KMS-11 (cell line): ENCODE measurements at regions not wholly inside any gene's neighbourhood (a gene's known extent, or its start where the extent isn't known, plus 50 kb on each side); places are given as distances from the start of the nearest gene placed in this dataset.
"Not testable (repeated sequence)": the region's sequence is repeated elsewhere in the genome, so short reads cannot be mapped to it uniquely, and the experiment has no call there.

Source experiments
- H2AFZ ChIP-seq: fragments of 200-600 bp; sonication (generic); 2 replicates; pipeline ENCODE4 v1.6.1; 2016; ENCODE audit warnings: antibody characterized with exemption, mixed run types, low read depth
- H3K27ac ChIP-seq: fragments of 200-600 bp; sonication (generic); 2 replicates; pipeline ENCODE4 v1.6.1; 2016; ENCODE audit warnings: mild to moderate bottlenecking, mixed run types
- H3K27me3 ChIP-seq: fragments of 200-600 bp; sonication (generic); 2 replicates; pipeline ENCODE4 v1.6.1; 2017; ENCODE audit warnings: mild to moderate bottlenecking, low read depth, mixed run types, moderate library complexity; ENCODE audit not compliant: insufficient read depth
- H3K36me3 ChIP-seq: fragments of 200-600 bp; sonication (generic); 2 replicates; pipeline ENCODE4 v1.6.1; 2017; ENCODE audit warnings: mild to moderate bottlenecking, mixed run types; ENCODE audit not compliant: insufficient read depth
- H3K4me1 ChIP-seq: fragments of 200-600 bp; sonication (generic); 2 replicates; pipeline ENCODE4 v1.6.1; 2016; ENCODE audit warnings: mild to moderate bottlenecking, low read depth, mixed run types; ENCODE audit not compliant: poor library complexity, severe bottlenecking
- H3K4me2 ChIP-seq: fragments of 200-600 bp; sonication (generic); 2 replicates; pipeline ENCODE4 v1.7.0; 2016; ENCODE audit warnings: mild to moderate bottlenecking, mixed run types
- H3K4me3 ChIP-seq: fragments of 200-600 bp; sonication (generic); IDR thresholded peaks from 2 replicates; pipeline ENCODE4 v1.6.1; 2017; ENCODE audit warnings: low read depth, low read length, mixed read lengths; ENCODE audit not compliant: insufficient read depth
- H3K79me2 ChIP-seq: fragments of 200-600 bp; sonication (generic); 2 replicates; pipeline ENCODE4 v1.6.1; 2016; ENCODE audit warnings: low read depth, mixed run types; ENCODE audit not compliant: insufficient read depth
- H3K9ac ChIP-seq: fragments of 200-600 bp; sonication (generic); 2 replicates; pipeline ENCODE4 v1.6.1; 2016; ENCODE audit warnings: mild to moderate bottlenecking, mixed run types
- H4K20me1 ChIP-seq: fragments of 200-600 bp; sonication (generic); 2 replicates; pipeline ENCODE4 v1.6.1; 2016; ENCODE audit warnings: mild to moderate bottlenecking, mixed run types; ENCODE audit not compliant: insufficient read depth
- CTCF ChIP-seq: fragments of 200-600 bp; sonication (generic); conservative IDR thresholded peaks from 2 replicates; pipeline ENCODE4 v1.6.1; 2017; ENCODE audit warnings: low read depth, mild to moderate bottlenecking, antibody characterized with exemption, low read length, moderate library complexity, mixed read lengths

- no peak overlapping the region for H2AFZ ChIP-seq
- no peaks in the 10 kb centered on the region for H4K20me1 ChIP-seq
- no peaks in the 10 kb centered on the region for H3K36me3 ChIP-seq
- H3K27me3 ChIP-seq = no peaks in the 10 kb centered on the region
- no peak overlapping the region for H3K9ac ChIP-seq
- no peak for TF ChIP-seq CTCF
- H3K27ac ChIP-seq = no peak overlapping the region
- H3K4me2 ChIP-seq = no peak overlapping the region
- no peaks in the 10 kb centered on the region for H3K4me1 ChIP-seq
- no peak overlapping the region for H3K4me3 ChIP-seq
- H3K79me2 ChIP-seq = no peaks in the 10 kb centered on the region
Observed at GRCh38 chr13:65378943-65379519, 1851.1 kb downstream of the PCDH9 start.

- H4K20me1 ChIP-seq = no peaks in the 10 kb centered on the region
- H3K79me2 ChIP-seq = no peaks in the 10 kb centered on the region
- no peak overlapping the region for H3K9ac ChIP-seq
- no peak overlapping the region for H3K4me3 ChIP-seq
- H3K4me2 ChIP-seq = no peak overlapping the region
- H3K36me3 ChIP-seq = no peaks in the 10 kb centered on the region
- no peaks in the 10 kb centered on the region for H3K4me1 ChIP-seq
- no peak for TF ChIP-seq CTCF
- no peaks in the 10 kb centered on the region for H3K27me3 ChIP-seq
- no peak overlapping the region for H3K27ac ChIP-seq
- no peak overlapping the region for H2AFZ ChIP-seq
Observed at GRCh38 chr13:65378484-65378883, 1851.7 kb downstream of the PCDH9 start.

GRCh38 chr13:65368832-65369231 lies 1861.3 kb downstream of the PCDH9 start:
- H3K4me2 ChIP-seq = no peak overlapping the region
- TF ChIP-seq CTCF = no peak
- no peaks in the 10 kb centered on the region for H3K4me1 ChIP-seq
- H3K79me2 ChIP-seq = no peaks in the 10 kb centered on the region
- H3K27me3 ChIP-seq = no peaks in the 10 kb centered on the region
- no peak overlapping the region for H3K9ac ChIP-seq
- no peak overlapping the region for H2AFZ ChIP-seq
- H4K20me1 ChIP-seq = no peaks in the 10 kb centered on the region
- no peak overlapping the region for H3K27ac ChIP-seq
- no peak overlapping the region for H3K4me3 ChIP-seq
- no peaks in the 10 kb centered on the region for H3K36me3 ChIP-seq

- Histone ChIP-seq H2AFZ (no peak overlapping the region), H3K27ac (no peak overlapping the region), H3K27me3 (no peaks in the 10 kb centered on the region), H3K36me3 (no peaks in the 10 kb centered on the region), H4K20me1 (no peaks in the 10 kb centered on the region), H3K9ac (no peak overlapping the region), H3K79me2 (no peaks in the 10 kb centered on the region), H3K4me3 (no peak overlapping the region), H3K4me1 (peaks cover 12% of the 10 kb centered on the region), H3K4me2 (no peak overlapping the region)
- no peak for TF ChIP-seq CTCF
Observed at GRCh38 chr13:65353951-65354350, 1876.2 kb downstream of the PCDH9 start.

GRCh38 chr13:65353150-65353549 lies 1877.0 kb downstream of the PCDH9 start:
- not testable (repeated sequence) for H3K36me3 ChIP-seq, H2AFZ ChIP-seq, H3K4me3 ChIP-seq, H3K79me2 ChIP-seq, H3K9ac ChIP-seq, H3K27ac ChIP-seq, H4K20me1 ChIP-seq, H3K27me3 ChIP-seq, H3K4me2 ChIP-seq
- peaks cover 20% of the 10 kb centered on the region for H3K4me1 ChIP-seq
